ENCODE measurements at regions not wholly inside any gene's neighbourhood (a gene's known extent, or its start where the extent isn't known, plus 50 kb on each side); places are given as distances from the start of the nearest gene placed in this dataset.
"Not testable (repeated sequence)": the region's sequence is repeated elsewhere in the genome, so short reads cannot be mapped to it uniquely, and the experiment has no call there.

DNA sequence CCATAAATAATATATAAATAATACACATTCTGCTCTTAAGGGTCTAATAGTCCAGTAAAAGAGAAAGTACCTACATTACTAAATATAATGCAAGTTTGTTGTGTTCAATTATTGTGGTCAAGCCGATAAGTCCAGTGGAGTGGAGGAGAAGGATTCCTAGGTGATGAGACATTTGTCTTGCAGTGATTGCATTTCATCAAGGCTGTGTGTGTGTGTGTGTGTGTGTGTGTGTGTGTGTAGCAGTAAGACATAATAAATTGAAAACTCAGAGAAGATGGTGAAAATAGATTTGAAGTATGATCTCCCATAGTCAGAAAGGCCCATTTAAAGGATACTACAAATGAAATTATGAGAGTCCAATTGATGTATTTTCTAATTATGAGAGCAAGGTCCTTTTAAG is 192.5 kb upstream of the SEMA3C start:
- no peak for DNase-seq

DNA sequence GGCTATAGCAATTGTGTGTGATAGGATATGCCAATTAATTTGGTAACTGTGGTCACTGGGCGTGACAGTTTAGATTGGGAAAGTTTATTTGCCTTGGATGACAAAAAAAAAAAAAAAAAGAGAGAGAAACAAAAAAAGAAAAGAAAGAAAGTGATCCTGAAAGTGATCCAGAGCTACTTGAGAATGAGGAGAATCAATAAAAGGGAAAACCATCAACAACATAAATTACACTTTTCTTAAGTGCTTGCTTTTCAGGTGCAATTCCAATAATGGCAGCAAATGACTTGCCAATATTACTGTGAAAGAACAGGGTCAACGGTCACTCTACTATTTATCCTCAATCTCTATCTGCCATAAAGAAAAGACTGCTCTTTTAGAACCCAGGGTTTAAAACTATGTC is 191.8 kb upstream of the SEMA3C start:
- no peak for DNase-seq

DNA sequence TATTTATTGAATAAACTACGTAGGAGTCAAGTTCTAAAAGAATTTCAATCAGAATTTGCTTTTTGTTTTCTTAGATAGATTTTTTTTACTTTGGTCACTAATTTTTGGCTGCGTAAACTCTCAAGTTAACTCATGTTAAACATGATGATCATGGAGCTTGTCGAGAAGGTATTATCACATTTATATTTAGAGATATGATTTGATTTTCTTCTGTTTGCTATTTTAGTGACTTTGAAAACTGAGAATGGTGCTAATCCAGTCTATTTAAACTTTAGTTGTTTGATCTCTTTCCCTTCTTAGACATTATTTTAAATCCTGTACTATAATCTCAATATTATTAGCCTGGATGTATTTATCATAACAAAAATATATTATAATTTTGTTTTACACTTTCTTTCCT is 179.4 kb upstream of the SEMA3C start:
- no peak for DNase-seq

DNA sequence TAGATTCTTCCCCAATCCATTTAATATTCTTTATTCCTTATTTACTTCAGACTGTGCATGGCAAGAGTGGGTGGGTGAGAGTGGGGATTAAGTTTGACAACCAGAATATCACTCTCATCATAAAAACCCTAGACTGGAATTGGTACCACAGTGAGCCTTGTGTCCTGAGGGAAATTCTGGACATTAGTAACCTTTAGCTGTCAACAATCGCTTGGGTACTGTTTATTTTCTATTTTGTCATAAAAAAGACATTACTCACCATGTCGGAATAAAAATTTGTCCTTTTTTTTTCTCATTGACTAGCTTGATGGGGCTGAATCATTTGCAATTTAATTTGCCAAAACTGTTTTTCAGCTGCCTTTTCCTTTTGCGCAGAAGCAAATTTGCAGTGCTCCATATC is 176.1 kb upstream of the SEMA3C start:
- no peak for DNase-seq

DNA sequence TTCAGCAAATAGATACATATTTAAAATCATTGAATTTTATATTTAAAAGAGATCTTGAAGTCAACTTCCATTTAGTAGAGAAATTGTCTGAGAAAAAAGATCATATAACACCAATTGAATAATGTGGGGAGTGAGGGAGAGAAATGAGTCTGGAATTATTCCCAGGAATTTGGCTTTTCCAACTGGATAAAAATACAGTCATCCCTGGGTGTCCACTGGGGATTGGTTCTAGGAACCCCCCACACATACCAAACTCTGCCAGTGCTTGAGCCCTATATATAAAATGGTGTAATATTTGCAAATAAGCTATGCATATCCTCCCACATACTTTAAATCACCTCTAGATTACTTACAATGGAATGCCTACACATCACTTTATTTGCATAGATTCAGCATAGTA is 162.8 kb upstream of the SEMA3C start:
- DNase-seq, result no peak

DNA sequence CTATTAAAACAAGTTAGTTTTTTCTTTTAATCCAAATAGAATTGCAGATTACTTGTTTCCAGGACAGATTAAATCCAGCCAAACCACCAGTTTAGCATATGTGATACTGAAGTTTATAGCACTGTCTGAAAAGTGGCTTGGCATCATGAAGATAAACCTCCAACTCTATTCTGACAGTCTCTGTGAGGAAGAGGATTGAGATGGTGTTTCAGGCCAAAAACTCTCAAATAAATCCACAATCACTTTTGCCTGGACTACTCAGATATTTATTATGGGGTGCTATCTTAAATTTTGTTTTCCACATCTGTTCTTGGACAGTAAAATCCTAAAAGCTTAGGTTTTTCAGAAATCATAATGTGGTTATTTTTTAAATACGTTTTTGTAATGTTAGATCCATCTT is 161.7 kb upstream of the SEMA3C start:
- no peak for DNase-seq

DNA sequence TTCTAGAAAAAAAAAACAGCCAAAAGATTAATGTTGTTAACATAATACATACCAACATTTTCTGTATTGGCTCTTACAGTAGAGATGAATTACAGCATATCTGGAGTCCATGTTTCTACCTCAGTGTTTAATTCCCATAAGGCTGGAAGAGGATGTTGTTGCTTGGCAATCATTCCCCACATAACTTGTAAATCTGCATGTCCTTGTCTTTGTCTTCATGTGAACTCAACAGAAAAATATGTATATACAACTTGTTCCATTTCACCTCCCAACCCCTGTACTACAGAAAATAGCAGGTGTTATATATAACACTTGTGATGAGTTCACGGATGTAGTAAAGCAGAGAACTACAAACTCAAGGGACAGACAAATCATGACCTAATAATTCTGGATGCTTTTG is 160.9 kb upstream of the SEMA3C start:
- DNase-seq, result no peak

DNA sequence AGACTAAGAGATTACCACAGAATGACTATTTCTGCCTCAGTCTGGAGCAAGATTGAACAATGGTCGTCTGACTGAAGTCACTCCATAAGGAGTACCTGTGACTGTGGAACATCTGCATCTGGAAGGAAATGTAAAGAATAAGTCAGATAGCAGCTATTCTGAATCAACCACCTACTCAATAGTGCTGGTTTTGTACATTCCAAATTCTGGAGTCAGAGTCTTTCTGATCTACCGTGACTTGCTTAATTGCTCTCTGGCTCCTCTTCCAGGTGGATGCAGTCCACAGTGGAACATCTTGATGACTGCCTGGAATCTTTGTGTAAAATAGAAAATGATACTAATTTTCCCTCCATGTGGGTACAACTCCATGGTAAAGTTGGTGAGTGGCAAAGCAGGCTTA is 156.3 kb upstream of the SEMA3C start:
- DNase-seq, result no peak

DNA sequence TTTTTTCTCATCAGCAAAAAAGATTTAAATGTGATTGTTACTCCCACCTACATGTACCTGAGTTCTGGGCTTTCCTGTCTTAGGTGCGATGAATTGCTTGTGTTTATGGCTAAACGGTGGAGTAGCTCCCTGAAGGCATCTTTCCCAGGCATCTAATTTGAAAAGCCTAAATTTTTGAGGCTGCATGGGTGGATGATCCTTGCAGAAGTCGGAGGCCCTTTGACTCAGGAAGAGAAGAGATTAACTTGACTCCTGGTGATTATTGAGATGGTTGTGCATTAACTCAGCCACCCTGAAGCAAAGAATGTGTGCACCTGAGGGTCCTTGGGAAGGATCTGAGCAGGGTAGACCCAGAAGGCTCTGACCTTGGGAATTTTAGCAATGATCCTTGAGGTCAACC is 155.6 kb upstream of the SEMA3C start:
- no peak for DNase-seq

DNA sequence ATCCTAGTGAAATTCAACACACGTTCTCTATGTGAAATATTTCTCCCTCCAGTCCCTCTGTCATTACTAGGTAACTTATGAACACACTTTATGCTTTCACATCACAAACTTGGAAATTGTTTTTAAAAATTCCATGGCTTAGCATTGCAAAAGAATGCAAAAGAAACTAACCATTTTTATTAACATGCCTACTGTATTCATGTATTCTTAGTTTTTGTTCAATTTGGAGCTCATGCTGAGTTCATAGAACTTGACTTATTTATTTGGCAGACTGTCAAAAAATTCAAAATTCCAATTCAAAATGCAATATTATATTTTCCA is 155.0 kb upstream of the SEMA3C start:
- no peak for DNase-seq

DNA sequence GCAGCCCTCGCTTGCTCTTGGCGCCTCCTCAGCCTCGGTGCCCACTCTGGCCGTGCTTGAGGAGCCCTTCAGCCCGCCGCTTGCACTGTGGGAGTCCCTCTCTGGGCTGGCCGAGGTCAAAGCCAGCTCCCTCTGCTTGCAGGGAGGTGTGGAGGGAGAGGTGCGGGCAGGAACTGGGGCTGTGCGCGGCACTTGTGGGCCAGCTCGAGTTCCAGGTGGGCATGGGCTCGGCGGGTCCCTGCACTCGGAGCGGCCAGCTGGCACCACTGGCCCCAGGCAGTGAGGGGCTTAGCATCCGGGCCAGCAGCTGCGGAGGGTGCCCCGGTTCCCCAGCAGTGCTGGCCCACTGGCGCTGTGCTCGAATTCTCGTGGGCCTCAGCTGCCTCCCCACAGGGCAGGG is 152.1 kb upstream of the SEMA3C start:
- DNase-seq, result no peak

DNA sequence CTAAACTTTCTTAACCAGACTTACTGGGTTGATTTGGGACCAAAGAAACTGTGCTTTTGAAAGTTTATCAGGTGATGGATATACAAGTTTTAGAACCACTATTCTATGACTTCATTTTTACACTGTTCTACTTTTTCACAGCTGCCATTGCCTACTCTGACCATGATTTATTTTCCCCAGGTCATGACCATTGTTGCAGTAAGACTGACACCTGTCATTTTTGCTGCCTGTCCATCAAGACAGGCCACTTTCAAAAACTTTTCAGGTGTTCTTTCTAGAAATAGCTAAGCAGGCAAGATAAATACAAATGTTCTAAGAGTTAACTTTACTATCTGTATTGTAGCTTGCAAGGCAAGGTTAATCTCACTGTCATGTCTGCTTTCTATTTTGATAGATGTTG is 147.9 kb upstream of the SEMA3C start:
- no peak for DNase-seq

DNA sequence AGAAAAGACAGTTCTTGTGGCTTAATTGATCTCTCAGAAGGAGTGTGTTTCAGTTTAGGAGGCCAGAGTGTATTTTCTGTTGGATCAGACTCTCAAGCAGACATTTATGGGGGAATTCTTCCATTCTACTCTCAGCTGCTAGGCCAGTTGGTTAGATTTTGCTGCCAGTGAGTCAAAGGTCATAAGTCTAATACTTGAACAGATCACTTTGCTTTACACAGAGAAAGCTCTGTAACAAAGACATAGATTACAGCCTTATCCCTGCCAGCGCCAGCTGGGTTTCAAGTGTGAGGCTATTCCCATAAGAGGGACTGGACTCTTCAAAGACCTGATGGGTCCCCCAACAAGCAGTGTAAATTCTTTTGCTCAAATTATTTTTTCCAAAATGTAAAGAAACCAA is 145.6 kb upstream of the SEMA3C start:
- DNase-seq, result no peak

DNA sequence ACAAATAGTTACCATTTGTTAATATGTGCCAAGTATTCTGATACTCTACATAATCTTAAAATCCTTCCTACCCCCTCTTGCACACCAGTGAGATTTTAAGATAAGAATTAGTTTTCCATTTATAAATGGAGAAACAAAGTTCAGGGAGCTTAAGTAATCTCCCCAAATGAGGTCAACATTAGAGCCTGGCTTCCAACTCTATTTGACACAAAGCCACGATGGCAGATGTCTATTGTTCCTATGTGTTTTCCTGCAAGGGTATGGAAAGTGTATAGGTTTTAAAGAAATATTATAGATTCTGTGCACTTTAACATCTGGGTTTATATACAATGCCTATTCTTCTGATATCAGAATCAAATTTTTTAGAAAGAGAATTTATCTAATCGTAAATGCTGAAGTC is 143.9 kb upstream of the SEMA3C start:
- no peak for DNase-seq

DNA sequence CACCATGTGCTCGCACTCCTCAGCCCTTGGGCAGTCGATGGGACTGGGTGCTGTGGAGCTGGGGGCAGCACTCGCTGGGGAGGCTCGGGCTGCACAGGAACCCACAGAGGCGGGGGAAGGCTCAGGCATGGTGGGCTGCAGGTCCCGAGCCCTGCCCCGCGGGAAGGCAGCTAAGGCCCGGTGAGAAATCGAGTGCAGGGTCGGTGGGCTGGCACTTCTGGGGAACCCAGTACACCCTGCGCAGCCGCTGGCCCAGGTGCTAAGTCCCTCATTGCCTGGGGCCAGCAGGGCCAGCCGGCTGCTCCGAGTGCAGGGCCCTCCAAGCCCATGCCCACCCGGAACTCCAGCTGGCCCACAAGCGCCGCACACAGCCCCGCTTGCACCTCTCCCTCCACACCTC is 138.6 kb upstream of the SEMA3C start:
- DNase-seq, result not testable (repeated sequence)

DNA sequence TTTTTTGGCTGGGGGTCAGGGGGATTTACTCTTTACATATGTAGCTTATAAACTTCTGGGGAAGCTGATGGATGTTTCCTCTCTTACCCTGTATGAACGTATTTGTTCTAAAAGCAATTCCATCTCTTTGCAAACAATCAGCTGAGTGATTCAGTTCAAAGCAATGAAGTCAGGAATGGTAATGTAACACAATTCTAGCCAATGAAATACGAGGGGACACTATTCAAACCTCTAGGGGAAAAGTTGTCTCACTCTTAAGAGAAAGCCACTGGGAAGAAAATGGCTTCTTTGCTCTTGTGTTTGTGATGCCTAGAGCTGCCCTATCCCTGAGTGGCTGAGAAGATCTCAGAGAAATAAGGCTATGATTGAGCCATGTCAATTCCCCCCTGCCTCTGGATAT is 134.8 kb upstream of the SEMA3C start:
- DNase-seq, result no peak

DNA sequence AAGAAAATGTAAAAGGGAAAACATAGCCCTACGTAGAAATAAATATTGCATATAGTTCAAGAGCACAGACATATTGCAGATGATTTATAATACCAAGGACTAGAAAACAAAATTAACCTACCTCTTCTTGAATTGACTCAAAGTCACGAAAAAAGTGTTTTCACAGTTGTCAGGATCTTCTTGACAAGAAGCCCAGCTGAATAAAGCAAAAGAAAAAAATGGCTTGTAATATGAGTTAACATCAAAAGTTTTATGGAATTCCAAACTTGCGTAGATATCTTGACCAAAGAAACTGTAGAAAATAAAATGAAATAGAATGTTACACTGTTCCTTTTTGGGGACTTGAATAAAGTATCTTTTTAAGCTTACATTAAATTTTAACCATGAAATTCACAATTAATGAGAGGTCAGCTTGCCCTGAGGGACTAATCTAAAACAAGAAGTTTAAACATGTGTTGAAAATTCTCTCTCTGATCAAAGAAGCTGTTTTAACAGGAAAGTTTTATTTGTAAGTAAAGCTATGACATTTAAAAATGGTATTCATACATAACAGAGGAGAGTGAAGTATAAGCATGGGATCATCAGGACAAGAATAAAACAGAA is 133.1 kb upstream of the SEMA3C start:
- no peak for DNase-seq

DNA sequence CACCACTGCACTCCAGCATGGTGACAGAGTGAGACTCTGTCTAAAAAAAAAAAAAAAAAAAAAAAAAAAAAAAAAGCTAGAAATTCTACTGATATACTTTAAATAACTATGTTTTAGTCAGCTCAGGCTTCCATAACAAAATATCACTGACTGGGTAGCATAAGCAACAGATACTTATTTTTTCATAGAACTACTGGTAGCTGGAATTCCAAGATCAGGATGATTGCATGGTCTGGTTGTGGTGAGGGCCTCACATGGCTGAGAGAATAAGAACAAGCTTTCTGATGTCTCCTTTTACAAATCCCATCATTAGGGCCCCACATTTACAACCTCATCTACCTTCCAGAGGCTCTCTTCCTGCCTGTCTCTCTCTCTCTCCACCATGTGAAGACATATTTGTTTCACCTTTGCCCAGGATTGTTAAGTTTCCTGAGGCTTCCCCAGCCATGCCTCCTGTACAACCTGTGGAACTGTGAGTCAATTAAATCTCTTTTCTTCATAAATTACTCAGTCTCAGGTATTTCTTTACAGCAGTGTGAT is 126.7 kb upstream of the SEMA3C start:
- DNase-seq, result no peak

DNA sequence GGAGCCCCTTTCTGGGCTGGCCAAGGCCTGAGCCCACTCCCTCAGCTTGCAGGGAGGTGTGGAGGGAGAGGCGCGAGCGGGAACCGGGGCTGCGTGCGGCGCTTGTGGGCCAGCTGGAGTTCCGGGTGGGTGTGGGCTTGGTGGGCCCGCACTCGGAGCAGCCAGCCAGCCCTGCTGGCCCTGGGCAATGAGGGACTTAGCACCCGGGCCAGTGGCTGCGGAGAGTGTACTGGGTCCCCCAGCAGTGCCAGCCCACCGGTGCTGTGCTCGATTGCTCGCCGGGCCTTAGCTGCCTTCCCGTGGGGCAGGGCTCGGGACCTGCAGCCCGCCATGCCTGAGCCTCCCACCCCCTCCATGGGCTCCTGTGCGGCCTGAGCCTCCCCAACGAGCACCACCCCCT is 123.8 kb upstream of the SEMA3C start:
- not testable (repeated sequence) for DNase-seq

DNA sequence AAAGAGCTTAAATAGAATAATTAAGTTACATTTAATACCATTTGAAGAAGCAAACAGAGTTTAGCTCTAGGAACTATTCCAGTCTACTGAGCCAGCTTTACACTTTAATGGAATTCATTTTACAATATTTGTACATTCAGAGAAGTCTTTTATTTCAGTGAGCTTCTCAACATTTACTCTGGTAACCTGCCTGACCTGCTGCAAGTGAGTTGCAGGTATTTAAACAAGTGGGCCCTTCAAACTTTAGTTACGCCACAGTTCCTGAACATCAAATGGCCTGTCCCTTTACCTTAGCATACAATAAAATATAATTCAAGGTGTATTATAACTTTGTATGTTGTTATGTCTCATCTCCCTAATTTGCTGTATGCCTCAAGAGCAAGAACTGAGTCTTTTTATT is 121.6 kb upstream of the SEMA3C start:
- DNase-seq, result no peak

DNA sequence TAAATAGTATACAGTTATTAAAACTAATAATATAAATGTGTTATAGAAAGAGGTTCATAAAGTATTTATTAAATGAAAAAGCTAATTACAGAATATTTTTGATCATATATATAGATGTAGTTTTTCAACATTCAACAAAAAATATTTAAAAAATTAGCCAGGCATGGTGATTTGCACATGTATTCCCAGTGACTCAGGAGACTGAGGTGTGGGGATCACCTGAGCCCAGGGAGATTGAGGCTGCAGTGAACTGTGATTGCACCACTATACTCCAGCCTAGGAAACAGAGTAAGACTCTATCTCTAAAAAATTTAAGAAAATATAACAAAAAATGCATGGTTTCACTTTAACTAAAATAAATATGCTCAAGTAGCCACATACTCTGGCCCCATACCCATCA is 118.0 kb upstream of the SEMA3C start:
- DNase-seq, result no peak

DNA sequence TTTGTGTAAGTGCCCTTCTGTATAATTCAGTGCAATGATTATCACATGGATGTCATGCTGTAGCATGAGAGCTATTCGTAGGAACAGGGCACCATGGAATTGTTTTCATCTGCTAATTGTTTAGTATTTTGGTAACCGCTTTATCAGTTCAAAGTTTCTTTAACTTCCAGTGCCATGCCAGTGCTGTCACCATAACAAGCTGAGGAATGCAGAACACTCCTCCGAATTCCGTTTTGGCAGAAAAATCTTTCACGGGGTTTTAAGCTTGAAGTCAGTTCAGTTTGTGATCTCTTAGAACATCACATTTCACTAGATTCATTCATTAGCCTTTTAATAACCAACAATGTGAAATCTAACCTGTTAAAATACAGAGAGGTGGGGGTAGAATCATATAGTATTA is 117.2 kb upstream of the SEMA3C start:
- no peak for DNase-seq

DNA sequence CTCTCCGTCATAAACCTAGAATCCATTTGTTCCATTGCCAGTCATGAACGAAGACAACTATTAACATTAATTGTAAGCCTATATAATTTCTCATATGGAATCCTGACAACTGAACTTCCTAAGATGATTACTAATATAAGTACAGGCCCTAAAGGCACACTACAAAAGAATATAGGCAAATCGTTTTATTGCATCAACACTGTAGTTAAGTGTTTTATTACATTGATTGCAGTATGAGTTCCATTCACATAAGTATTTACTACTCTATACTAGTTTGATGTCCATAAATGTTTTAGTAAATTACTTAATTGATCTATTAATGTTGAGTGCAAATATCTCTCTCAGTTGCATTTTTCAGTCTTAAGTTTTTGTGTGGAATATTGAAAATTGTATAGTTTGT is 113.1 kb upstream of the SEMA3C start:
- no peak for DNase-seq

DNA sequence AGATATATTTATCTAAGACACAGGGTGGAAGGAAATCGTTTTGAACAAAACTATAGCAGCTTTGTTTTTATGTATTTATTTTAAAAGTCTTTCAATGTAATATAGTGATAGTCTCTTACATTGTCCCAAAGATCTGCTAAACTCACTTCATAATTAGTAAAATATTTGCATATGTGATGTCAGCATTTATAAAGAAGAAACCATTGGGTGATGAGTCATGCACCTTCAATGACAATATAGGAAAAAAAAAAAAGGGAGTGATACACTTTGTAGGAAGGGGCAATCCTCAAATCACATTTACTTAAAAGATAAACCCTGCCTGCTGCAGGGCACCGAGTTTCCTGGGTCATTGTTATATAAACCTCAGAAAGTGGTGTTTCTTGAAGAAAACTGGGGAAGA is 112.4 kb upstream of the SEMA3C start:
- DNase-seq, result no peak

DNA sequence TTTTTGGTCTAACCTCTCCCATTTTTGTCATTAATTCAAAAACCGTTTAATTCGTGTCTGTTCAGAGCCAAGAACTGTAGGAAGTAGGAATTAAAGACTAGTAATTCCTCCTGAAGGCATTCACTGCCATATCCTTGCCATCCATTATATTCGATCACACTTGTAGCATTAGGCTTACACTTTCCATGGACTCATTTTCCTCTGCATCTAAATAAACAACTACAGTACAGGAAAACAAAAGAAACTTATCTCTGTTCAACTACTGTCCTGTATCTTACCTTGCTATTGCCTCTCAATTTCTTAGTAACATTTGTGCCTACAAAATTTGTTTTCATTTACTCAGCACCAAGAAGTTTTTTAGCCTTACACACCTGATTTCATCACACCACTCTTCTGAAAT is 111.6 kb upstream of the SEMA3C start:
- no peak for DNase-seq

DNA sequence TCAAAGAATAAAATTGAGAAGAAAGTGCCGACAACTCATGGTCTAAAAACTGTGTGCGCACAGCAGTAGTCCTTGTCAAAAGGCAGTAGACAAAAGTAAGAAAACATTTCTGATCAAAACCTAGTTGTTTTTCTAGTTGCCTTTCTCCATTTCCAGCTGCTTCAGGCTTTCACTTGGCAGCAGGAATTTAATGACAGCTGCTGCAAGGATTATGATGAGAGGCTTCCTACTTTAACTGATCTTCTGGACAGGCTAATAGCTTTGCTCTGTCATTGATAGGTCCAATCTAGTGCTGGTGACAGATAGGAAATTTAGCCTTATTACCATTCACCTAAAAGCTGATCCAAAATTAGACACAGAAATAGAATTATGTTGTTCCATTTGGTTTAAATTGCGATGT is 110.7 kb upstream of the SEMA3C start:
- no peak for DNase-seq

Data from activated CD4-positive, alpha-beta T cell treated with anti-CD3 and anti-CD28 coated beads, Interleukin-10, Interleukin-2, amounts not matched to agents 100 ng/mL and 50 ng/mL, durations not matched to agents 16 hours and 8 hours (primary cell).